ENCODE measurements at regions not wholly inside any gene's neighbourhood (a gene's known extent, or its start where the extent isn't known, plus 50 kb on each side); places are given as distances from the start of the nearest gene placed in this dataset.

GRCh38 chrX:149060921-149061320 is 444.2 kb downstream of the IDS start:
- TF ChIP-seq CTCF (conservative IDR thresholded peaks at IDR 0.05; ENCODE audit: low read depth, low read length), result no peak
- no peak for DNase-seq (ENCODE audit: low read depth)
- H3K4me3 ChIP-seq (ENCODE audit: low read depth, low read length), result no peak overlapping the region

All from epithelial cell of proximal tubule (primary cell).